Epithelial cell of esophagus (primary cell): ENCODE measurements at regions not wholly inside any gene's neighbourhood (a gene's known extent, or its start where the extent isn't known, plus 50 kb on each side); places are given as distances from the start of the nearest gene placed in this dataset.

Experiments
- DNase-seq: peaks from one replicate; pipeline ENCODE4 v3.0.0; 2010; ENCODE audit warnings: low read depth
- H3K4me3 ChIP-seq: 2 replicates; pipeline ENCODE4 v1.5.1; 2011; ENCODE audit warnings: mild to moderate bottlenecking, low read length, control low read depth
- TF ChIP-seq, protein P1 (sequence below): IDR thresholded peaks from 2 replicates; pipeline ENCODE4 v1.5.1; 2011; ENCODE audit warnings: low read depth, mild to moderate bottlenecking, low read length, control low read depth, inconsistent platforms; ENCODE audit not compliant: insufficient read depth; ENCODE audit errors: missing control alignments

DNA sequence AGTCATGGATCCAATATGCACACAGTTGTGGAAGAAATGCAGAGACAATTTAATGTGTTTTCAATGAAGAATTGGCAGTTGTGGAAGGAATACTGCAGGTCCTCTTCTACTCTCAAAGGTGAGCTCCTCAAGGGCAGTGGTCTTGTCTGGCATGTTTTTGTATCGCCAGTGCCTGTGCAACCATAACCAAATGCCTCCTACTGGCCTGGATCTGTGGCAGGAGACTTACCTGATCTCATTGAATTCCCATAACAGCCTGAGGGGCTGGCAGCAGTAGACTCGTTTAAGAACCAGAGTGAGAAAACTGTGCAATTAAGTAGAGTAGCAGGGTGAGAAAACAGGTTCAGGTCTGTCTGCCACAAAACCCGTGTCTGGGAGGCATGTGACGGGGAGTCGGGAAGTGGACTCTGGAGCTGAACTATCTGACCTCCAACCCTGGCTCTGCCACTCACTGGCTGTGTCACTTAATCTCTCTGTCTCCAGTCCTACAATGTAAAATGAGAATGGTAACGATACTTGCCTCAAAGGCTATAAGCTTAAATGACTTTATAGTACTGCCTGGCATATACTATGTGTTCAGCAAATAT, 268.2 kb upstream of the SSTR1 start:
- TF ChIP-seq, protein P1, sequence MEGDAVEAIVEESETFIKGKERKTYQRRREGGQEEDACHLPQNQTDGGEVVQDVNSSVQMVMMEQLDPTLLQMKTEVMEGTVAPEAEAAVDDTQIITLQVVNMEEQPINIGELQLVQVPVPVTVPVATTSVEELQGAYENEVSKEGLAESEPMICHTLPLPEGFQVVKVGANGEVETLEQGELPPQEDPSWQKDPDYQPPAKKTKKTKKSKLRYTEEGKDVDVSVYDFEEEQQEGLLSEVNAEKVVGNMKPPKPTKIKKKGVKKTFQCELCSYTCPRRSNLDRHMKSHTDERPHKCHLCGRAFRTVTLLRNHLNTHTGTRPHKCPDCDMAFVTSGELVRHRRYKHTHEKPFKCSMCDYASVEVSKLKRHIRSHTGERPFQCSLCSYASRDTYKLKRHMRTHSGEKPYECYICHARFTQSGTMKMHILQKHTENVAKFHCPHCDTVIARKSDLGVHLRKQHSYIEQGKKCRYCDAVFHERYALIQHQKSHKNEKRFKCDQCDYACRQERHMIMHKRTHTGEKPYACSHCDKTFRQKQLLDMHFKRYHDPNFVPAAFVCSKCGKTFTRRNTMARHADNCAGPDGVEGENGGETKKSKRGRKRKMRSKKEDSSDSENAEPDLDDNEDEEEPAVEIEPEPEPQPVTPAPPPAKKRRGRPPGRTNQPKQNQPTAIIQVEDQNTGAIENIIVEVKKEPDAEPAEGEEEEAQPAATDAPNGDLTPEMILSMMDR = no peak
- no peak overlapping the region for H3K4me3 ChIP-seq

DNA sequence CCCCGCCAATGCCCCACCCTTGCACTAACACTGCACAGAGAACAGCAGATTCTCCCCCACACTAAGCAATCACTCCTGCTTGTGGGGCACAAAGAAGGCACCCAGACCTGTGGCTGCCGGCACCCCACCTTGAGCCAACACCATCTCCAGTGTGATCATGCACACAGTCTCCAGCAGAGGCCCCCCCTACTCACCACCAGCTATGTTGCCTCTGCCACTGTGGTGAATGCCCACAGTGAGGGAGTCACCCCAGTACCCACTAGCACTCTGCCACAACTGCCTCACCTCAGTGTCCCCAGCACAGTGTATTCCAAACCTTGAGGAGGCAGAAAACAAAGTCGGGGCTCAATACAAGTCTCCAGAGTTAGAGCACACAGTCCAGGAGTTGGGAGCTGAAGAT, 261.7 kb upstream of the SSTR1 start:
- no peak overlapping the region for H3K4me3 ChIP-seq
- TF ChIP-seq, protein P1 = no peak
- DNase-seq = no peak

More for the DNA sequence above, 268.2 kb upstream of the SSTR1 start:
- no peak for DNase-seq

DNA sequence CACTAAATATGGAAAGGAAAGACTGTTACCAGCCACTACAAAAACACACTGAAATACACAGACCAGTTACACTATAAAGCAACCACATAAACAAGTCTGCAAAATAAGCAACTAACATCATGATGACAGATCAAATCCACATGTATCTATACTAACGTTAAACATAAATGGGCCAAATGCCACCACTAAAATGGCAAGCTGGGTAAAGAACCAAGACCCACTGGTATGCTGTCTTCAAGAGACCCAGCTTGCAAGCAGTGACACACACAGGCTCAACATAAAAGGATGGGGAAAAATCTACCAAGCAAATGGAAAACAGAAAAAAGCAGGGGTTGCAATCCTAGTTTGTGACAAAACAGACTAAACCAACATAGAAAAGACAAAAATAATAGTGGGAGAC, 260.9 kb upstream of the SSTR1 start:
- TF ChIP-seq, protein P1 = no peak
- H3K4me3 ChIP-seq = no peak overlapping the region
- no peak for DNase-seq

DNA sequence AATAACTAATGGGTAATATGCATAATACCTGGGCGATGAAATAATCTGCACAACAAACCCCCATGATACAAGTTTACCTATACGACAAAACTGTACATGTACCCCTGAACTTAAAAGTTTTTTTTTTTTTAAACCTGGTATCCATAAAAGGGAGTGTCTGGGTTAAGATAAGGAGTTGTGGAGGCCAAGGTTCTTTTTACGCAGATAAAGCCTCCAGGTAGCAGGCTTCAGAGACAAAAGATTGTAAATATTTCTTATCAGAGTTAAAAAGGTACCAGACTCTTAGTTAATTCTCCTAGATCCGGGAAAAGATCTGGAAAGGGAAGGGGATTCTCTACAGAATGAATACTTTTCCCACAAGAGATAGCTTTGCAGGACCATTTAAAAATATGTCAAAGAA, 259.4 kb upstream of the SSTR1 start:
- no peak overlapping the region for H3K4me3 ChIP-seq
- no peak for DNase-seq
- TF ChIP-seq, protein P1 = no peak

DNA sequence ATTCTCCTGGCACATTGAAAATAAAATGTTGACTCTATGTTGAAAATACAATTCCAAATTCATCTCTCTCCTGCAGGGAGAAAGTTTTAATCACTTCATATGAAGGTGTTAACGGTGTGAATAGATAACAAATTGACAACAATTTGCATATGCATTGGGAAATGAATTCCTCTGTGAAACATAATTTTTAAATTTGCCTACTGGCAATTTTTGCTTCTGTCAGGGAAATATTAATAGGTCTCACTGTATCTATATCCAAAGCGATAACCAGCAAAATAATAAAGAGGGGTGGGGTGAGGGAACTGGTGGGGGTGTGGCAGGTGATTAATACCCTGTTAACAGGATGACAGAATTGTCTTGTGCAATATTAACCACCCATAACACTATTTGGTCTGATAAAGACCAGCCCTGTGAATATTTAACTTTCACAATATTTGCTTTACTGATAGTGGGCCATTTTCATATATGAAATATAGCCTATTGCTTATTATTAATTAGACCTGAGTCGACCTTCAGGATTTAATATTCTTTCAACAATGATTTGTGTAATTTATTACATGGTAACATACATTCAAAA, 239.0 kb upstream of the SSTR1 start:
- H3K4me3 ChIP-seq = no peak overlapping the region
- TF ChIP-seq, protein P1 = no peak

DNA sequence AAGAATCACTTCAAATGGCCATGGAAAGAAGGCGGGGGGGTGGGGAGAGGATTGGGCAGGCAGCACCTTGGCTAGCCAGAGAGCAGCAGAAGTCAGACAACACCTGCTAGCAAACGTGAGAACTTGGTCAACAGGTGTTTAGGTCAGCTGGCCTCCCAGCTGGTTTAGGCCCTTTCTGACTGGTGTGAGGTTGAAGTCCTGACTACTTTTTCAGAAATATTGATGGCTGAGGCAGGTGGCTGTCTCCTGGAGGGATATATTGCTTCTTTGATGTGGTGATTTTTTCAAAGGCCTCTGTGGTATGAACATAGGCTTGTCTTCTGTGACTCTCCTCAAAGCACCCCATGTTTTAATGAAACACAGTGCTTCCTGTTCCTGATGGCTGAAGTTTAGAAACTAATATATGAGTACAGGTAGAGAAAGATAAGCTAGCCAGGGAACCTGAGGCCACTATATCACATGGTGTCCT, 238.2 kb upstream of the SSTR1 start:
- no peak overlapping the region for H3K4me3 ChIP-seq
- TF ChIP-seq, protein P1 = no peak
- no peak for DNase-seq

More for the DNA sequence above, 239.0 kb upstream of the SSTR1 start:
- no peak for DNase-seq

DNA sequence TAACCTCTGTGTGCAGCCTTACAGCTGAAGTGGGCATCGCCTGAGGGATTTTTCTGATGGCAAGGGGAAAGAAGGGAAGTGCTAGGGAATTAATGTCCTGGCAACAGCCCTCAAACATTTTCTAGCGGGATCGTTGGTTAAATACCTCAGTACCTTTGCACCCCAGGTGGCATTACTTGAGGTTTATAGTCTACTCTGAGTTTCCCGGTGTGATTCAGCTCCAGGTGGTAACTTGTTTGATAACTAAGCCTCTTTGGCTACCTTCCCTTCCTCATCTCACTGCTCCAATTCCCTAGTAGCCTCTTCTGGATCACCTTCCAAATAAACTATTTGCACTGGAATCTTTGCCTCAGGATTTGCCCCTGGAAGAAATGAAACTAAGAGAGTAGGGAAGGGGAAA, 237.0 kb upstream of the SSTR1 start:
- no peak overlapping the region for H3K4me3 ChIP-seq
- TF ChIP-seq, protein P1 = no peak

More for the DNA sequence above, 237.0 kb upstream of the SSTR1 start:
- DNase-seq = no peak
